Pancreas (tissue), 10 donors: ENCODE measurements at regions not wholly inside any gene's neighbourhood (a gene's known extent, or its start where the extent isn't known, plus 50 kb on each side); places are given as distances from the start of the nearest gene placed in this dataset.

Experiments used
- ATAC-seq, 4 donors: fragments of 200-7000 bp; cut with Tn5 transposase; one replicate each; pipeline versions ENCODE4 v1.8.0 to v1.9.1; 2020; ENCODE audit warnings: mild to moderate bottlenecking in 4 of 4, moderate library complexity in 4 of 4
- DNase-seq, 6 donors: peaks; one replicate each; pipeline ENCODE4 v3.0.0-alpha.2; 2020
- FAIRE-seq: peaks from 2 replicates; lab custom pipeline; 2012; peaks lifted over from hg19 to GRCh38; lab: Jason Lieb, UNC
- H3K27ac ChIP-seq, 4 donors: fragments of 200-600 bp; sonication (generic); 1 replicate in 3 of 4; 2 replicates in 1 of 4; pipeline versions ENCODE4 v1.5.0 to v1.8.0; 2020
- H3K27me3 ChIP-seq, 4 donors: fragments of 200-600 bp; one replicate each; pipeline ENCODE4 v1.8.0; 2021
- H3K36me3 ChIP-seq, 3 donors: fragments of 200-600 bp; sonication (generic) in 1 of 3; one replicate each; pipeline versions ENCODE4 v1.5.0 to v1.8.0; 2020 to 2021
- H3K4me1 ChIP-seq, 3 donors: fragments of 200-600 bp; one replicate each; pipeline ENCODE4 v1.8.0; 2021
- H3K4me3 ChIP-seq, 4 donors: fragments of 200-600 bp; sonication (generic) in 2 of 4; one replicate each; pipeline versions ENCODE4 v1.5.0 to v1.8.0; 2020 to 2021
- H3K9me3 ChIP-seq, 4 donors: fragments of 200-600 bp; one replicate each; pipeline ENCODE4 v1.8.0; 2021
- WGBS, 2 donors: extraction: QIAGEN DNeasy Blood & Tissue Kit; methylation state at CpG; one replicate each; pipeline ENCODE4 v1.1.7; 2013; 5-methylcytosine and 5-hydroxymethylcytosine counted together
- intact Hi-C, 3 donors: fragments of 100-400 bp; cut with DNase I; formaldehyde crosslinking; loops; one replicate each; pipeline versions ENCODE4 v1.11.1 to v1.14.2; 2022
- TF ChIP-seq, protein P1 (sequence below), 4 donors: fragments of 200-600 bp; sonication (generic) in 3 of 4; IDR thresholded peaks; one replicate each; pipeline versions ENCODE4 v1.5.0 to v1.8.0; 2021; ENCODE audit warnings: antibody characterized with exemption in 4 of 4
- donor health status: healthy with polysubstance abuse.
- donor health status: DM: no; HTN: no; CAD: no; lungs with moderate emphysema.
- donor health status: DM: no; HTN: no; CAD: no.
- donor health status: control.
- donor health status: control.
- donor health status: Bipolar disorder and iron deficiency.
- donor health status: DM: yes; HTN: yes; CAD: no.
- donor health status: DM: no; HTN: no; CAD: no.
- donor health status: DM: no; HTN: no; CAD: no.
- donor health status: DM: yes; HTN: yes; CAD: no.

GRCh38 chr5:12019306-12019705 lies 115.1 kb upstream of the CTNND2 start:
- Histone ChIP-seq H3K4me3 (no peak overlapping the region), H3K9me3 (no peaks in the 10 kb centered on the region), H3K27me3 (no peaks in the 10 kb centered on the region), H3K36me3 (no peaks in the 10 kb centered on the region), H3K4me1 (peaks cover 6 to 7% (median 7%) of the 10 kb centered on the region in 3 donors), H3K27ac (no peak overlapping the region)
- ATAC-seq: peak; percentile 52 to 83 (median 68)
- FAIRE-seq: no peak
- TF ChIP-seq, protein P1, sequence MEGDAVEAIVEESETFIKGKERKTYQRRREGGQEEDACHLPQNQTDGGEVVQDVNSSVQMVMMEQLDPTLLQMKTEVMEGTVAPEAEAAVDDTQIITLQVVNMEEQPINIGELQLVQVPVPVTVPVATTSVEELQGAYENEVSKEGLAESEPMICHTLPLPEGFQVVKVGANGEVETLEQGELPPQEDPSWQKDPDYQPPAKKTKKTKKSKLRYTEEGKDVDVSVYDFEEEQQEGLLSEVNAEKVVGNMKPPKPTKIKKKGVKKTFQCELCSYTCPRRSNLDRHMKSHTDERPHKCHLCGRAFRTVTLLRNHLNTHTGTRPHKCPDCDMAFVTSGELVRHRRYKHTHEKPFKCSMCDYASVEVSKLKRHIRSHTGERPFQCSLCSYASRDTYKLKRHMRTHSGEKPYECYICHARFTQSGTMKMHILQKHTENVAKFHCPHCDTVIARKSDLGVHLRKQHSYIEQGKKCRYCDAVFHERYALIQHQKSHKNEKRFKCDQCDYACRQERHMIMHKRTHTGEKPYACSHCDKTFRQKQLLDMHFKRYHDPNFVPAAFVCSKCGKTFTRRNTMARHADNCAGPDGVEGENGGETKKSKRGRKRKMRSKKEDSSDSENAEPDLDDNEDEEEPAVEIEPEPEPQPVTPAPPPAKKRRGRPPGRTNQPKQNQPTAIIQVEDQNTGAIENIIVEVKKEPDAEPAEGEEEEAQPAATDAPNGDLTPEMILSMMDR (IDR thresholded peaks at IDR 0.05): no peak
- 38 to 46% methylated on average over 1 of the region's 1 CpG for WGBS, 2 donors
- DNase-seq: peak in 1 of 6 donors; percentile 20
- intact Hi-C loops: no loop called here

- Histone ChIP-seq H3K27me3 (no peaks in the 10 kb centered on the region), H3K36me3 (no peaks in the 10 kb centered on the region), H3K4me1 (peaks cover 0 to 4% (median 0%) of the 10 kb centered on the region in 3 donors), H3K27ac (no peak overlapping the region), H3K9me3 (no peaks in the 10 kb centered on the region), H3K4me3 (no peak overlapping the region)
- ATAC-seq (peak in 2 of 4 donors; percentile 29), FAIRE-seq (no peak), DNase-seq (no peak)
- 71 to 77% methylated on average over 10 of the region's 10 CpGs for WGBS, 2 donors
- intact Hi-C loops: no loop called here
- TF ChIP-seq, protein P1 (IDR thresholded peaks at IDR 0.05): no peak
These were observed 112.8 kb upstream of the CTNND2 start for GRCh38 chr5:12017007-12017406.

GRCh38 chr5:12016159-12016746 lies 112.0 kb upstream of the CTNND2 start:
- no peaks in the 10 kb centered on the region for H3K27me3 ChIP-seq
- FAIRE-seq (no peak), ATAC-seq (no peak), DNase-seq (no peak)
- H3K9me3 ChIP-seq: no peaks in the 10 kb centered on the region
- H3K4me1 ChIP-seq: no peaks in the 10 kb centered on the region
- intact Hi-C loops: no loop called here
- TF ChIP-seq, protein P1 (IDR thresholded peaks at IDR 0.05): no peak
- H3K36me3 ChIP-seq: no peaks in the 10 kb centered on the region
- H3K4me3 ChIP-seq: no peak overlapping the region
- WGBS, 2 donors: 73 to 76% methylated on average over 7 of the region's 7 CpGs
- H3K27ac ChIP-seq: no peak overlapping the region

DNA sequence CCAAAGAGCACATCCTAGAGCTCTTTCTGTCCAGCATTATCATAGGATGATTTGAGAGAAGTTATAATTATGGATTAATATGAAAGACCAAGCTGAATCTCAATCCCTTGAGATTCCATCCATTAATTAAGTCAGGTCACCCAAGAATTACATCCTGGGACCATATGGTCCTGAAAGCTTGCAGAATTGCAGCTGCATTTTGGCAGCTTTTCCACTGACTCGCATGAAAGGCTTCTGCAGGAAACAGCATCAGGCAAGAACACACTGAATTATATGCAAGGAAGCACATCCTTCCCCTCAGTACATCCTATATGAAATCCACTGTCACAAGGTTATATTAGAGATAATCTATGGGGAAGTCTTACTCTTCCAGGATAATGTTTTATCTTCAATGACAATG lies 109.1 kb upstream of the CTNND2 start:
- no peaks in the 10 kb centered on the region for H3K4me1 ChIP-seq
- H3K9me3 ChIP-seq: no peaks in the 10 kb centered on the region
- intact Hi-C loops: no loop called here
- no peak overlapping the region for H3K27ac ChIP-seq
- 57 to 59% methylated on average over 1 of the region's 1 CpG for WGBS, 2 donors
- no peak for DNase-seq
- TF ChIP-seq, protein P1 (IDR thresholded peaks at IDR 0.05): no peak
- no peaks in the 10 kb centered on the region for H3K27me3 ChIP-seq
- ATAC-seq: no peak
- H3K36me3 ChIP-seq: no peaks in the 10 kb centered on the region
- FAIRE-seq: no peak
- H3K4me3 ChIP-seq: no peak overlapping the region

DNA sequence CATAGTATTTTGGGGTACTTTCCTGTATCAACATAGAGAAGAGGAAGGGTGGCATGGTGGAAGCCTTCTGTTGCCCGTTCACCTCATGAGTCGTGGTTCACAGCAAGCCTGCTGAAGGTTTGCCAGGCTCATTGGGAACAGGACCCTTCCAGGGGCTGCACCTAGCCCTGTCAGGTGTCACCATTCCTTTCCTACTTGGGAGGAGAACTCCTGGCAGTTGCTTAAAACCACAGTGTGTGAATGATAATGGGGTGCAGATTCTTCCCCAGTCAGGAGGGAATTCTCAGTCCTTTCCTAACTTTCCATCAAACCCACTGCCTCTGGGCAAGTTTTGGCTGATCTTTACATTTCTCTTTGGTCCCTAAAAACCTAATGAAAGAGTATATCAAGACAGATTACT lies 99.4 kb upstream of the CTNND2 start:
- TF ChIP-seq, protein P1 (IDR thresholded peaks at IDR 0.05): no peak
- FAIRE-seq (no peak), ATAC-seq (no peak), DNase-seq (no peak)
- Histone ChIP-seq H3K9me3 (no peaks in the 10 kb centered on the region), H3K36me3 (no peaks in the 10 kb centered on the region), H3K4me3 (no peak overlapping the region), H3K27ac (no peak overlapping the region), H3K4me1 (no peaks in the 10 kb centered on the region), H3K27me3 (no peaks in the 10 kb centered on the region)
- 81 to 90% methylated on average over 2 of the region's 2 CpGs for WGBS, 2 donors
- intact Hi-C loops: no loop called here
